HTR-8/SVneo (cell line): ENCODE measurements at regions not wholly inside any gene's neighbourhood (a gene's known extent, or its start where the extent isn't known, plus 50 kb on each side); places are given as distances from the start of the nearest gene placed in this dataset.

Experiments used
- DNase-seq: peaks from one replicate; pipeline ENCODE4 v3.0.0; 2011; ENCODE audit warnings: low spot score, mixed read lengths; ENCODE audit not compliant: insufficient read length
- FAIRE-seq: peaks from 2 replicates; lab custom pipeline; 2011; peaks lifted over from hg19 to GRCh38; lab: Jason Lieb, UNC

DNA sequence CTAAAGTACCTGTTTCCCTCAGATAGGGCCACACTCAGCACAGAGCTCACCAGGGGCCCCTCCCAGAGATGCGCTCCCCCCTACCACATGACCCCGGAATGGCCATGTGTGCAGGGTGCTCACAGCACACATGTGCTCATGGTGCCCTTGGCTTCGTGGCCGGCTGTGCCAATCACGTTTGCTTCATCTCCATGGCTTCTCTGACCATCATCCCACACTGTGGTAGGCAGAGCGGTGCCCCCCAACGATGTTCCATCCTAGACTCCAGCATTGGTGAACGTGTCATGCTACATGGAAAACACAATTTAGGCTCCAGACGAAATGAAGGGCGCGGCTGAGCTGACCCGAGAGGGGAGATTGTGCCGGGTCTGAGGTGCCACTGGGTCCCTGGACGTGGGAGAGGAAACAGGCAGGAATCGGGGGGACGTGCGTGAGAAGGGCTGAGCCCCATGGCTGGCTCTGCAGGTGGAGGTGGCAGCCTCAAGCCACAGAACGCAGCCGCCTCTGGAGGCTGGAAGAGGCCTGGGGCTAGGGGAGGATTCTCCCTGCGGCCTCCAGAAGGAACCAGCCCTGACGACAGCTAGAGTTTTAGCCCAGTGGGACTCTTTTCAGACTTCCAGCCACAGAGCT is 126.5 kb downstream of the DLL1 start:
- no peak for FAIRE-seq
- no peak for DNase-seq

DNA sequence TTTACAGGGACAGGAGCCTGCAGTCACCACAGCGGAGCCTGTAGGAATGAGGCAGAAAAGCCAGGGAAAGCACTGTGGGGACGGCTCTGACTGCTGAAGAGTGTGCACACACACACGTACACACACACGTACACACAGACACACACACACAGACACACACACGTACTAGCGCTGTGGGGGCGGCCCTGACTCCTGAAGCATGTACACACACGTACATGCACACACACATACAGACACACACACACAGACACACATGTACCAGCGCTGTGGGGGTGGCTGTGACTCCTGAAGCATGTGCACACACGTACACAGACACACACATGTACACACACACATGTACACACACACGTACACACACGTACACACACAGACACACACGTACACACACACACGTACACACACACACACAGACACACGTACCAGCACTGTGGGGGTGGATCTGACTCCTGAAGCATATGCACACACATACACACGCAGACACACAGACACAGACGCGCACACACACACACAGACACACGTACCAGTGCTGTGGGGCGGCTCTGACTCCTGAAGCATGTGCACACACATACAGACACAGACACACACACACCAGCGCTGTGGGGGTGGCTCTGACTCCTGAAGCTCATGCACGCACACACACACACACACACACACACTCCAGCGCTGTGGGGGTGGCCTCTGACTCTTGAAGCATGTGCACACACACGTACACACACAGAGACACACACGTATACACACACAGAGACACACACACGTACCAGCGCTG is 127.3 kb downstream of the DLL1 start:
- DNase-seq (no peak), FAIRE-seq (peak; percentile 88)

- no peak for DNase-seq
Observed at GRCh38 chr6:170162775-170163404, 128.0 kb downstream of the DLL1 start.

DNA sequence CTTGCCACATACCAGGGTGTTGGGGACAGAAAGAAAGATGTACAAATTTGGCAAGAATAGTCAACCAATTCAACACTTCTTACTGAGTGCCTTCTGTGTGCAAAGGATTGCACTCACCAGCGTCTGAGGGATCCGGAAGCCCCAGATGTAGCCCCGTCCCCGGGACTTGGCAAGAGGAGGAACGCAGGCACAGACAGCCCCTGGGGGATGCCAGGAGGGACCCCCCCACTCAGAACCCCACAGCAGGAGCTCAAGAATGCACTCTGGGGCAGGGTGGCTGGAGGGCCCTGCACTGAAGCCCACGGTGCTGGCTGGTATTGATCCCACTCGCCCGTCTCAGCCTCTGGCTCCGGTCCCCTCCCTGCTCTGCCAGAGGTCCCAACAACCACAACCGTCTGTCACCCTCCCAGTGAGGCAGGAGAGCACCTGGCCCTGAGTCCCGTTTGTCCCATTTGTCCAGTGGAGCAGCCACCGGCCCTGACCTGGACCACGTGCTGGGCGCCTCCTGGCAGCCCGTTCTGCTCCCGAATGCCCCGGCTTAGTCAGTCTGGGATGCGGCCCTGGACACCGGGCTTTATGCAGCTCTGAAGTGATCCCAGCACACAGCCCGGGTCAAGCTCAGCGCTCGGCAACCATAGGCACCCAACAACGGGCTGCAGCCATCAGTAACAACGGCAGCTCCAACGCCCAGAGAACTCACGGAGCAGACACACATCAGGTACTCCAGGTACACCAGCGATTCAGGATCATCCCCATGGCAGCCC is 128.7 kb downstream of the DLL1 start:
- FAIRE-seq (no peak), DNase-seq (no peak)

More at GRCh38 chr6:170162775-170163404, 128.0 kb downstream of the DLL1 start:
- no peak for FAIRE-seq

- DNase-seq (no peak), FAIRE-seq (no peak)
Observed at GRCh38 chr6:170160628-170161611, 130.0 kb downstream of the DLL1 start.

GRCh38 chr6:170160031-170160627 is 130.7 kb downstream of the DLL1 start:
- FAIRE-seq (no peak), DNase-seq (no peak)

GRCh38 chr6:170159022-170159965 is 131.6 kb downstream of the DLL1 start:
- FAIRE-seq = no peak
- no peak for DNase-seq

DNA sequence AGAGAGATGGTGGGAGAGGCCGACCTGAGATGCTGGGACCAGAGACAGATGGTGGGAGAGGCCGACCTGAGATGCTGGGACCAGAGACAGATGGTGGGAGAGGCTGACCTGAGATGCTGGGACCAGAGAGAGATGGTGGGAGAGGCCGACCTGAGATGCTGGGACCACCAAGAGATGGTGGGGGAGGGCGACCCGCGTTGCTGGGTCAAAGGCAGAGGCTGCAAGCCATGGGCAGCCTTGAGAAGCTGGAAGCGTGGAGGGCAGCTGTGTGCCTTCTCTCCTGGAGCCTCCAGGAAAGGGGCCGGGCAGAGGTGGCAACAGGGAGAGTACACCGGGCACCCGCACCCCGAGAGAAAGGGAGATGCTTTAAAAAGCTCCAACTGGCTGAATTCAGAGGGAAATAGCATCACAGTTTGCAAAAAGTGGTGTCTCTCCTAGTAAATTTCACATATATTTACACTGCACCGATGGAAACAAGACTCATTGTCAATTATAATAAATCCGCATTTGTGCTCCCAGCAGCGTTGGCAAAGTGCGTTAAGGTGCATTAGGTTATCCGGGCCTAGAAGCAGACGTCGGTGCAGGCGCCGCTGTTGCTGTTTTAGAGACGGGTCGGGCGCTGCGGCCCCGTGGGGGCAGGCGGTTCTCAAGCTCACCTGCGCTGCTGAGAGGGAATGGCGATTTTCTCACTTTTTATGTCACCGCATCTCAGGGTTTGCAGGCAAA is 132.4 kb downstream of the DLL1 start:
- no peak for DNase-seq
- FAIRE-seq = no peak

GRCh38 chr6:170157567-170158218 is 133.2 kb downstream of the DLL1 start:
- DNase-seq (no peak), FAIRE-seq (no peak)

GRCh38 chr6:170156448-170157375 is 134.2 kb downstream of the DLL1 start:
- FAIRE-seq = no peak
- DNase-seq = no peak

DNA sequence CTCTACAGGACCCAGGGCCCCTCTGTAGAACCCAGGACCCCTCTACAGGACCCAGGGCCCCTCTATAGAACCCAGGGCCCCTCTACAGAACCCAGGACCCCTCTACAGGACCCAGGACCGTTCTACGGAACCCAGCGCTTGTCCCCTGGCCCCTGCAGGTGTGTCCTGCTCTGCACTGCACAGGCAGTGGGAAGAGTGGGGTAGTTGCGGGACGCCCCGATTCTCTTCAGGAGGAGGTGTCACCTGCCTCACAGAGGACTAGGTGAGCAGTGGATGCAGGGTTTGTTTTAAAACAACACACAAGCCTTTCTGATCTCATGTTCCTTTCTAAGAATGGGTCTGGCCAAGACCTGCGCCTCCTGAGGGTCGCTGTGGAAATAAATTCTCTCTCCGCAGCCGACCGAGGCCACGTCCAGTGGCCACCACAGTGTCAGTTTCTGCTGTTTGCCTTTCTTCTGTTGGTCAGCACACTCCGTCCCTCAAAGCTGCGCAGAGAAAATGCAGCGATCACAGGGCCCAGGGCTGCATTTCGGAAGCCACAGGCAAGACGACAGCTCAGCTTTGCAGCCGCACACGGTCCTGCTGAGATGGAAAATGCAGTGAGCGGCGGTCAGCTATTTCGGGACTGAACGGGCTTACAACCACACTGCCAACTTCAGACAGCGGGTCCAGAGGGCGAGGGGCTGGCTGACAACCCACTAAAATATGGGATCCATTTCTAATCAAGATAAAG is 135.2 kb downstream of the DLL1 start:
- FAIRE-seq = no peak
- no peak for DNase-seq

- DNase-seq = no peak
- FAIRE-seq = no peak
Observed at GRCh38 chr6:170153436-170154319, 137.2 kb downstream of the DLL1 start.

GRCh38 chr6:170152989-170153388 is 137.9 kb downstream of the DLL1 start:
- peak; percentile 51 for DNase-seq

More at GRCh38 chr6:170152989-170153388, 137.9 kb downstream of the DLL1 start:
- no peak for FAIRE-seq
